HG02678 (cell line): ENCODE measurements at regions not wholly inside any gene's neighbourhood (a gene's known extent, or its start where the extent isn't known, plus 50 kb on each side); places are given as distances from the start of the nearest gene placed in this dataset.
"Not testable (repeated sequence)": the region's sequence is repeated elsewhere in the genome, so short reads cannot be mapped to it uniquely, and the experiment has no call there.

Source experiments
- ATAC-seq: cut with Tn5 transposase; IDR thresholded peaks from one replicate; pipeline ENCODE4 v1.9.1; 2021; ENCODE audit warnings: mild to moderate bottlenecking, moderate library complexity; ENCODE audit not compliant: unreplicated experiment

DNA sequence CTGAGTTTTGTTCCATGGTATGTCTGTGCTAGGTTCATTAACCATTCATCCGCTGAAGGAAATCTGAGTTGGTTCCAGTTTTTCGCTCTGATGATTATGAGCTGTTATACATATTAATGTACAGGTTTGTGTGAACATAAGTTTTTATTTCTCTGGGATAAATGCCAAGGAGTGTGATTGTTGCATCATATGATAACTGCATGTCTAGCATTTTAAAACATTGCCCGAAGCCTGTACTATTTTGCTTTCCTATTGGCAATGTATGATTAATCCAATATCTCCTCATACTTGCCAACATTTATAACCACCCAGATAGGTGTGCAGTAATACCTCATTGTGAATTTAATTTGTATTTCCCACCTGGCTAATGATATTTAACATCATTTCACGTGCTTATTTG, 322.7 kb downstream of the ZNF326 start:
- no peak for ATAC-seq

DNA sequence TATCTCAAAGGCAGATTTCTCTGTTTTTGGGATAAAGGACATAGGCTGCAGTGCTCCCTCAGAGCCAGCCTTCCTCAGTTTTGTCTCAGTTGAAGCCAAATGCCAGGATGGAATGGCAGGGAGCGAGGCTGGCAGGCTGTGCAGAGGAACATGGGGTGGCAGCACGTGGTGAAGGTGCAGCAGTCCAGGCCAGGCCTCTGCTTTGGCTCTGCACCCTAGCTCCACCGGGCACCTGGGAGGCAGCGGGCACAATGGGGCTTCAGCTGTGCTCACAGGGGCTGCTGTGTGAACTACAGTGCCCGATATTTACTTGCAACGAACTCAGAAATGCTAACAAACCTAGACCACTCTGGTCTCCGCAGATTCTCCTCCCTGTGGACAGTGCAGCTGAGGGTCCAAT, 319.6 kb downstream of the ZNF326 start:
- ATAC-seq = no peak

DNA sequence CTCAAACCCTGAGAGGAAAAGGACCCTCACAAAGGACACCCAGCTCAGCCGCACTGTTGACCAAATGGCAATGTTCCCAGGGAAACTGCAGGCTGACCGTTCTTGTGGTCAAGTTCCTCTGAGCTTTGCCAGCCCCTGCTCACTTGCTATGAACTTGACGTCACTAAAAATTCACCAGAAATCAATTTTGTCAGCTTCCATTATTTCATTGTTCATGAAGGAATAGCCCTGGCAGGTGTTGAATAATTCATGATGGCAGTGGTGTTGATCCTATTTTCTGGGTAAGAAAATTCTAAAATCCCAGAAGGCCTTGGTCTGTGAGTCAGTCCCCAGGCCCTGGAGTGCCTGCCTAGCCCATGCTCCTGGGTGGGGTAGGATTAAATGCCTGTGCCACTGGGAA, 318.9 kb downstream of the ZNF326 start:
- no peak for ATAC-seq

DNA sequence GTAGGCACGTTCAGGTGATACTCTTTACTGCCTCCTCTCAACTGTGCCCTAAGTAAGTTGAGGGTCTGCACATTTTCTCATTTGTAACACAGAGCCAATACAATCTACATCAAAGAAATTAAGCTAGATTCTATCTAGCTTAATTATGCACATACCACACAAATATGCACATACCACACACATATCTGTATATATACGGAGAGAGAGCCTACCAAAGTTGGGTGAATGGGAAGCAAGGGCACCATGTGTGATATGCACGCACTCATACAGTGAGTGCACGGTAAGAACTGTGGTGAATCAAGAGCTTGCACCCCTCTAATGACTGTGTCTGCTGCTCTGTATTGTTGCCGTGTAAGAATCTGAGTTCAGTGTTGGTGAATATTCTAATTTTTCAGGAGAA, 314.9 kb downstream of the ZNF326 start:
- ATAC-seq = no peak

DNA sequence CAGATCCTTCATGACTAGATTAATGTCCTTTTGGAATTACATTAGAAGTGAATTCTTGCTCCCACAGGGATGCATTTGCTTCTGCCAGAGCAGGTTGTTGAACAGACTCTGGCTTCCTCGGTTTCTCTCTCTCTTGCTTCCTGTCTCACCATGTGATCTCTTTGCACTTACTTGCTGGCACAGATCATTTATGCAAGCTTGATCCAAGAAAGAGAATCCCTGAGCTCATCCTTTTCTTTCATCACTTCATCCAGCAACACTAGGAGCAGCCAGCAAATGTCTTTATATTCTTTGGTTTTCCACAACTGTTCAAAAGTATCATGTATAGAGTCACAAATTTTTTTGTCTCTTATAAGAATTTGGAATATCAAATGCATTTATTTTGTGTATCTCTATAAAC, 313.5 kb downstream of the ZNF326 start:
- no peak for ATAC-seq

DNA sequence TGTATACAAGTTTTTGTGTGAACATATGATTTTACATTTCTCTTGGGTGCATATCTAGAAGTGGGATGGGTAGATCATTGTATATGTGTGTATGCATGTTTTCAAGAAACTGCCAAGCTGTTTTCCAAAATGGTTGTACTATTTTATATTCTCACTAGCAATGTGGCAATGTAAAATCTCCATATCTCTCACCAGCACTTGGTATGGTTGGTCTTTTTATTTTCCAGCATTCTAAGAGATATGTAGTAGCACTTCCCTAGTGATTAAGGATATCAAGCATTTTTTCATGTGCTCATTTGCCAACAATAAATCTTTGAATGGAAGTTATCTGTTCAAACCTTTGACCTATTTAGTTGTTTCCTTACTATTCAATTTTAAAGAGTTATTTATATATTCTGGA, 310.7 kb downstream of the ZNF326 start:
- no peak for ATAC-seq

DNA sequence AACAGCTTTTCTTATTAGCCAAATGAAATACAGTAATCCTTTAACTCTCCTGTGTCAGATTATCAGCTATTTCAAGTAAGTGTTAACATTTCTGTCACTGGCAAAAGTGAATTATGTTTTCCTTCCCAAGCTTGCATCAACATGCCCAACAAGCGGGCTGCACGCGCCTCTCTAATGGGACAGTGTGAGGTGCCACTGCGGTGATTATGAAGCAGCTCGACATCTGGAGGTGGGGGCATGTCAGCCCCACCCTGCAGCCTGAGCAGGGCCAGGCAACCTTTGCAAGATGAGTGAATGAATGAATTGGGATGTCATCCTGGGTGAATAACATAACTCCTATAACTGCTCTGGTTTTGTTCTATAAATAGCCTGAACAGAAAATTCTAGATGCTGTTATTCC, 301.4 kb downstream of the ZNF326 start:
- ATAC-seq = no peak

DNA sequence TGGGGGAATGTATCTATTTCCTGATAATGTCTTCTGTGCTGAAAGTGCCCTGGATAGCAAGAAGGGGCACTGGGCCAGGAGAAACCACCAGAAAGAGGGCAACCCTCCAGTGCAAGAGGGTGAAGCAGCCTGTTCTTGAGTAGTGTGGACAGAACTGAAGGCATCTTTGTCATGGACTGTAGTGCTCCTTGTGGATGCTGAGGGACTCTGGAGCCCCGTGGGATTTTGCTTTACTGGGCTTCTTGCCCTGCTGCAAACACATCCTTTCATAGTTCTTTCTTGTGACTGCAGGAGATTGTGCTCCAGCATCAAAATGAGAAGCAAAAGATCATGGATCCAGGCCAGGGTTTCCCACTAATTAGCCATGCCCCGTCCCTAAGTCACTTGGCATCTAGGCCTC, 300.6 kb downstream of the ZNF326 start:
- no peak for ATAC-seq

DNA sequence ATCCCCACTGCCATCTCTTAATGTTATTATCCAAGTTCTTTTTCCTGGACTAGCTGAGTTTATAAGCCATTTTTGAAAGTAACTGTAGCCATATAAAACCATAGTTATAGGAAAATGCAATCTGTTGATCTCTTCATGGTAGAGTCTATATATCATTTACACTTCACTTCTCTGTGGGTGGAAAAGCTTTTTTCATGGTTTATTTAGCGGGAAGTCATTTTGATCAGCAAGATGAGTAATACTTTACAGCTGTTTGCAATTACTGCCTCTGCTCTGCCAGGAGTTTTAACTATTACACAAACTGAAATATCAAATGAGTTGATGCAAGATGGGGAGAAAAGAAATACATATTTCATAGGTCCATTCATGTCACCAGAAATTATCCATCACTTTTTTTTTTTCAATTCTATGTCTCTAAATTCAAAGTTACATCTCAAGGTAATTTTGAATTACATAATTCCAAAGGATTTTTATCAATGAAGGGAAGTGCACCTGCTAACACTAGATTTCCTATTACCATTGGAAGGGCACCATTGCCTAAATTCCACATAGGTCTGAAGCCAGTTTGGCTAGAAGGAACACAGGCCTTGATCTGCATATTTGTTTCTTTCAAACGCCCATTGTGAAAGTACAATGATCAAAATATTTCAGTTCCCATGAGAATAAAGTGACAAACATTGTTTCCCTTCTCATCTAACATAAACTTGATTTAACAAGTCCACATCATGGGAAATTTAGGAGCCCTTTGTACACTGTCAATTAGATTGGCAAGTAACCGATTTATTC, 296.7 kb downstream of the ZNF326 start:
- no peak for ATAC-seq

DNA sequence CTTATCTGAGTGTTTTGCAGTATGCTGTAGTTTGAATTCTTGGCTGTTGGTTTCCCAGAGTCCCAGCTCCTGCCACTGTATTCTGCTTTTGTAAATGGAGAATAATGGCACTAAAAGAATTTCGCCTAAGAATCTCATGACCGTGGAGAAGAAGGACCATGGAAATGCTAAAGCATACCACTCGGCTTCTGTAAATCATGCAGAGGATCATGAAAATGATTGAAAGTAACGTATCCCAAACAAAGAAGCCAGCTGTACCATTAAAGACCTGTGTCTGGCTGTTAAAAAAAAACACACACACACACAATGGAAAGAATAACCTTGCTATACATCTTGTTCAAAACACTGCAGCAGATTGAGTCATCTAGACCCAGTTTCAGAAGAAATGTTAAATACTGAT, 287.9 kb downstream of the ZNF326 start:
- ATAC-seq = no peak

DNA sequence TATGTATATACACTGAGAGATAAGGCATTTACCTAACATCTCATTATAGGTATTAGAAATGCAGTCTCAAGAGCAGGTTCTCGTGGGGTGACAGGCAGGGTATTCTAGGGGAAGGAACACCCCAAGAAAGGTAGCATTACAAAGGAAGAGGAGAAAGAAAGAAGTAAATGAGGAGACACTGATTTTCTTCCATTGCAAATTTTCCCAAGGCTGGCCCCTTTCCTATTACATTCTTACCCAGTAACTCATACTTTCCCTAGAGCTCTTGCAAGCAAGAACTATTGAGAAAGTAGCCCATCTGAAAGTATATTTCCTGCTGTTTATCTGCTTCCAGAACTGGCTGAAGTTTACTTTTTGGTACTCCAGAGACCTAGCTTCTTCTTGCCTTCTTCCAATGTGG, 287.0 kb downstream of the ZNF326 start:
- not testable (repeated sequence) for ATAC-seq

DNA sequence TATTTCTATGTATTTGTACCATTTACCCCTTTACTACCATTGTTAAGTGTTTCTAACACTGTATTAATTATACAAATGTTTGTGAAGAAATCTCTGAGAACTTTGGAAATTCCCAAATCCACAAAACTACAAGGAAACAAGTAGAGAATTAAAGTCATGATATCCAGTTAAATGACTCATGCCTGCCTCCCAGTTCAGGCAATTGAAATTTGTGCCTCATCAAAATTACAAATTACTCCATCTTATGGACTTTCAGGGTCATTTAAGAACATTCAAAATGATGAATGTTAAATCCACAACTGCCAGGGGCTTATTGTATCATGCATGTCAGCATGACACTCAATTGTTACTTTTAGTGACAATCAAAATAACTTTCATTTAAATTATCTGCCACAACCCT, 282.4 kb downstream of the ZNF326 start:
- ATAC-seq = no peak

DNA sequence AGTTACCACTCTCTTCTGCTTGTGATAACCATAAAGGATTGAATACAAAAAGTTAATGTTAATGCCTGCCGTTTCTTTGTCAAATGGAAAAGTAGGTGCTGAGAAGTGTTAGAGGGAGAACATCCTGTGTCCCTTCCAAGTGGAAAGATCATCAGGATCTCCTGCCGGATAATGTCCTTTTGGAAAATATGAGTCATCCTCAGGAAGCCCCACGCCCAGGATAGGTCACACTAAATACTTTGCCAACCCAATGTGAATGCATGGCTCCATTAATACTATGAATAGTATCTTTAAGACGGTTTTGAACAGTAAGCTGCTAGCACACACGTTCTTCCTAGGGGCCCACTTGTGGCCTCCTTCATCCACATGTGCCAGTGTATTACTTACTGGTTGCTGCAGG, 279.5 kb downstream of the ZNF326 start:
- no peak for ATAC-seq

DNA sequence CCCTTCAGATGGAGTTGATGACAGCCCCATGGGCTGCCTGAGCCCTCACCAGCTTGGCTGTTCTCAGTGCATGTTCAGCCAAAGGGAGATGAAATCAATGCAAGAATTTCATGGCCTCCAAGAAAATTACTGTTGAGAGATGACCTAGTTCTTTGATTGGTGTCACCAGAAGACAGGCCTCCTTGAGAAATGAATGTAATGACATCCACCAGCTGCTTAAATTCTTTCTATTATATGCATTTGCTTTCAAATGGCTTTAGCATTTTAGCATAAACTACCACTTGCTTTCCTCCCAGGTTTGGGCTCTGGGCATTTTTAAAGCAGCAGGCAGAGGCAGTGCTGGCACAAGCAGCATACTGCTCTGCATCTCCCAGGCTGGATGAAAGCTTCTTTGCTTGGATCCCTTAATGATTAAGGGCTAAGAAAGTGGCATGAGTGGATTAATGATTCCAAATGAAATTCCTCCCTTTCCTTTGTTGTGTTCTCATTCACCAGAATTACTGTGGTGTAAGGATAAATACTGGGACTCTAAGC, 278.4 kb downstream of the ZNF326 start:
- no peak for ATAC-seq

DNA sequence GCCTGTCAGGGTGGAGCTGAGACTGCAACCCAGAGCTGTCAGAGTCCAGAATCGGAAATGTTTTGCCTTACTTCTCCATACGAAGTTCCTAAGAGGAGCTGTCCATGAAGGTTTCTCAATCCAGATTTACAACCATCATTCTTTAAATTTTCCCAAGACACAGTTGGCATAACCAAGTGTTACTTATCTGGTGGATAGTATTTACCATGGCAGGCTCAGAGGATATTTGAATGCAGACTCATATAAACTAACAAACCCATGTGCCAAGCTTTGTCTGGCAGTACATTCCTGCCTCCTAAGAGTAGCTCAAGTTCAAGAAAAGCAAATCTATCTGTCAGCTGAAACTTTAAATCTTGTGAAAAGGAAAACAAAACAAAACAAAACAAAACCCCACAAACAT, 267.9 kb downstream of the ZNF326 start:
- ATAC-seq = no peak

DNA sequence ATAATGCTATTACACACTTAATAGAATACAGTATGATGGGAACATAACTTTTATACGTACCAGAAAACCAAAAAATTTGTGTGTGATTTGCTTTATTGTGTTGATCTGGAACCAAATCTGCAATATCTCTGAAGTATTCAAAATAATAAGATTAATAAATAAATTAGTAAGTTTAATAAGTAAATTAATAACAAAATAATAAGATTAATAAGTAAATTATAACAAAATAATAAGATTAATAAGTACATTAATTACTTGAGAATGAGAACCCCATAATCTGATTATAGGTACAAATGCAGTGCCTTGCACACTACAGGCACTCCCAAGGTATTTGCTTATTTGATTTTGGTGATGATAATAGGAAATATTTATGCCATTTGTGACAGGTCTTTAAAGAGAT, 267.4 kb downstream of the ZNF326 start:
- ATAC-seq = no peak

DNA sequence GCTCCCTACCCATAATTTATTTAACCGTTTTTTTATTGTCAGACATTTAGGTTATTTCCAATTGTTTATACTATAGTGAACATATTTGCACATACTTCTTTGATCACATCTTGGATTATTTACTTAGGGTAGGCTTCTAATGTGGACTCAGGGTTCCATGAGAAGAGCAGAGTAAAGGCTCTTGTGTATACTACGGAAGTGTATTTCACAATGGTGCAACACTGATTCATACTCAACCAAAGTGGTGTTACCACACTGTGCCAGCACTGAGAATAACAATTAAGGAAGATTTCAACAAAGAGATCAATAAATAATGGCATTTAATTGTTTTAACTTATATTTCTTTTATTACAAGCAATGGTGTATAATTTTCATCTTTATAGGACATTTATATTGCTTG, 251.2 kb downstream of the ZNF326 start:
- ATAC-seq = no peak

DNA sequence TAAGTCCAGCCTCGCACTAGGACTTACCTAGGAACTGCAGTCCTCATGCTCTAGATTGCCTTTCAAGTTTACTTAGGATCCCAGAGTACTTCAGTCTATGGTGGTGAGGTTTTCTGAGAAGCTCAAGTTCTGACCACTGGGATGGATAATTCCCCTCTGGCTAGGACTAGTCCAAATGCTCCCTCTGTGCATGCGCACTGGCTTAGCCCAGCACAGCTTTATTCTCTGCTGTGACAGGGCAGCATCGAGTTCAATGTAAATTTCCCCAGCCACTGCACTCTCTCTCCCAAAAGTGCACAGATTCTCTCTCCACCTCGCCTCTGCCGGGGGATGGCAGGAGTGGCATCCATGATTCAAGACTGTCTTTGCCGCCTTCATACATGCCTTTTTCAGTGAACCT, 241.6 kb downstream of the ZNF326 start:
- ATAC-seq = no peak

DNA sequence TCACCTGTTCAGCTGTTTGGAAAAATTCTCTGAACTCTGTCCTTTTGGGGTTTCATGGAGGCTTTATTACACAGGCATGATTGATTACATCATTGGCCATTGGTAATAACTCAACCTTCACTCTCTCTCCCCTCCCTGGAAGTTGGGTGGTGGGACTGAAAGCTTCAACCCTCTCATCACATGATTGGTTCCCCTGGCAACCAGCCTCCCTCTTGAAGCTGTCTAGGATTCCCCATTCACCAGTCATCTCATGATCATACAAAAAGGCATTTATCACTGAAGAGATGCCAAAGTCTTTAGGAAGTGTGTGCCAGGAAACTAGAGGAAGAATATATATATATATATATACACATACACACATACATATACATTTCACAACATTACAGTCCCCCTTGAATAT, 228.5 kb downstream of the ZNF326 start:
- no peak for ATAC-seq

DNA sequence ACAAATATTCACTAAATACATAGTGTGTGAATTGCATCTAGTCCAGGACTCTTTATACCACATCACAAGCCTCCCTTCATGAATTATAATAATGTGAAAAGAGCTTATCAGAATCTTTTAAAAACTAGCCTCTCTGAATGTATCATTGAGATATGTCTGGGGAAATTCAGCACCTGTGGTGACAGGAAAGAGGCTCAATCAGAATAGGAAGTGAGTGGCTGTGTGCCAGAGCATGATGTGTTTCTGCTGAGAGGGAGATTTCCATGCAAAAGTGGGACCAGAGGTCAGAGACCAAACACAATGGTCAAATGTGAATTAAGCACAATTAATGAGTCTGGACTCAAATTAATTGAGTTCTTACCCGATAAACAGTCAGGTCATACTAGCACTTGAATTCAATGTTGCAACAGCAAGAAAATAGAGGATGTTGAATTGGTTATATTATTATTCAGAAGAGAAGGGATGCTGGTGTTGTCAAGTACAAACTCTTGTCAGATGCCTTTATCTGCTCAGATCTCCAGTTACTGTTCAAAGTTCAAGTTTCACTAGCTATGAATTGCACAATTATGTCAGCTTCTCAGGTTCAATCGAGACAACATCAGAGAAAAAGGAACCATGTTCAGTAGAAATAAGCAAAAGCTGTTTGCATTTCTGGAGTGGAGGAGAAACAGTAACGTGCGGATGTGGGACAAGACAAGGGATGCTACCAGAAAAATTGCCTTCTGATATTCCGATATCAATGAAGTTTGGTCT, 226.2 kb downstream of the ZNF326 start:
- no peak for ATAC-seq

DNA sequence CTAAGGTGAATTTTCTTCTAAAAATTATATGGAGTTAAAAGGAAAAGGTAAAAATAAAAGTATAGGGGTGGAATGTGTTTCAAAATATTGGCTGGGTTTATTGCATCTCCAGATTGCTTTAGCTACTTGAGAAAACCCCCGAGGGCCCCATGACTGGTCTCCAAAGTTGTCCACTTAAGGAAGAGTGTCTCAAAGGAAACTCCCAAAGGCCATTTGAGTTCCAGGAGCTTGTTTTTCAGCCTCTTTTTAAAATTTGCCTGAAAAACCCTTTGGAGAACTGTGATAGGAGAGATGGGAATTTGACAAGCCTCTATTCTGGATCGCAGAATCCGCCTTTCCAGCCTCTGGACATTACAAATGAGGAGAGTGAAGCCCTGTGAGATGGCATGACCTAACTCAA, 225.6 kb downstream of the ZNF326 start:
- no peak for ATAC-seq

DNA sequence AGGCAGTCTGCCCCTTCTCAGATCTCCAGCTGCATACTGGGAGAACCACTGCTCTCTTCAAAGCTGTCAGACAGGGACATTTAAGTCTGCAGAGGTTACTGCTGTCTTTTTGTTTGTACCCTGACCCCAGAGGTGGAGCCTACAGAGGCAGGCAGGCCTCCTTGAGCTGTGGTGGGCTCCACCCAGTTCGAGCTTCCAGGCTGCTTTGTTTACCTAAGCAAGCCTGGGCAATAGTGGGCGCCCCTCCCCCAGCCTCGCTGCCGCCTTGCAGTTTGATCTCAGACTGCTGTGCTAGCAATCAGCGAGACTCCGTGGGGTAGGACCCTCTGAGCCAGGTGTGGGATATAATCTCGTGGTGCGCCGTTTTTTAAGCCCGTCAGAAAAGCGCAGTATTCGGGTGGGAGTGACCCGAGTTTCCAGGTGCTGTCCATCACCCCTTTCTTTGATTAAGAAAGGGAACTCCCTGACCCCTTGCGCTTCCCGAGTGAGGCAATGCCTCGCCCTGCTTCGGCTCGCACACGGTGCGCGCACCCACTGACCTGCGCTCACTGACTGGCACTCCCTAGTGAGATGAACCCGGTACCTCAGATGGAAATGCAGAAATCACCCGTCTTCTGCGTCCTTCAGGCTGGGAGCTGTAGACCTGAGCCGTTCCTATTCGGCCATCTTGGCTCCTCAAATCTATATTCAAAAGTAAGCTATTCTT, 224.4 kb downstream of the ZNF326 start:
- not testable (repeated sequence) for ATAC-seq
